WTC11 (cell line): ENCODE measurements at regions not wholly inside any gene's neighbourhood (a gene's known extent, or its start where the extent isn't known, plus 50 kb on each side); places are given as distances from the start of the nearest gene placed in this dataset.
A peak's percentile ranks its signal among the peaks of the same experiment; 100 is the strongest.

Experiments
- ATAC-seq: fragments of 200-7000 bp; cut with Tn5 transposase; 2 replicates; pipeline ENCODE4 v1.10.0; 2021; ENCODE audit warnings: mild to moderate bottlenecking, moderate library complexity
- CTCF ChIA-PET: fragments of 300-600 bp; sonication (Branson Sonifier 250); formaldehyde crosslinking; loops from one replicate; lab custom pipeline; 2021; ENCODE audit warnings: antibody characterized with exemption; lab: Charles Lee
- POLR2A ChIA-PET: fragments of 350-600 bp; sonication (Branson Sonifier 250); formaldehyde crosslinking; loops from one replicate; lab custom pipeline; 2021; ENCODE audit warnings: antibody characterized with exemption; lab: Charles Lee
- DNase-seq: peaks from one replicate; pipeline ENCODE4 v3.0.0; 2021; ENCODE audit warnings: low spot score
- H3K27ac Mint-ChIP-seq: 2 replicates; pipeline ENCODE4 v1.8.0; 2021; ENCODE audit warnings: mixed read lengths
- H3K27me3 Mint-ChIP-seq: 2 replicates; pipeline ENCODE4 v1.8.0; 2021; ENCODE audit warnings: low read depth, mild to moderate bottlenecking, moderate library complexity, mixed read lengths
- H3K36me3 Mint-ChIP-seq: 2 replicates; pipeline ENCODE4 v1.8.0; 2021; ENCODE audit warnings: mixed read lengths
- H3K4me1 Mint-ChIP-seq: 2 replicates; pipeline ENCODE4 v1.8.0; 2022; ENCODE audit warnings: mixed read lengths
- H3K4me3 Mint-ChIP-seq: 2 replicates; pipeline ENCODE4 v1.8.0; 2021; ENCODE audit warnings: mild to moderate bottlenecking, moderate library complexity, mixed read lengths
- H3K9me3 Mint-ChIP-seq: 2 replicates; pipeline ENCODE4 v1.8.0; 2021; ENCODE audit warnings: mixed read lengths
- ATF1 ChIP-seq: sonication (generic); formaldehyde crosslinking; IDR thresholded peaks from 2 replicates; pipeline ENCODE4 v1.8.1; 2023; ENCODE audit warnings: mild to moderate bottlenecking, moderate library complexity, missing genetic modification reagents
- FOXP1 ChIP-seq: sonication (generic); formaldehyde crosslinking; IDR thresholded peaks from 2 replicates; pipeline ENCODE4 v1.8.0; 2022; ENCODE audit warnings: missing genetic modification reagents, mild to moderate bottlenecking, moderate library complexity, borderline replicate concordance
- FOXP4 ChIP-seq: sonication (generic); formaldehyde crosslinking; IDR thresholded peaks from 2 replicates; pipeline ENCODE4 v1.8.0; 2022; ENCODE audit warnings: mild to moderate bottlenecking, missing genetic modification reagents
- GABPB1 ChIP-seq: sonication (generic); formaldehyde crosslinking; IDR thresholded peaks from 2 replicates; pipeline ENCODE4 v1.8.1; 2023; ENCODE audit warnings: mild to moderate bottlenecking, missing genetic modification reagents
- IRF2 ChIP-seq: sonication (generic); formaldehyde crosslinking; IDR thresholded peaks from 2 replicates; pipeline ENCODE4 v1.8.0; 2022; ENCODE audit warnings: low read depth, missing genetic modification reagents, borderline replicate concordance
- KAT7 ChIP-seq: sonication (generic); formaldehyde crosslinking; IDR thresholded peaks from 2 replicates; pipeline ENCODE4 v1.8.1; 2023; ENCODE audit warnings: missing genetic modification reagents, mild to moderate bottlenecking, borderline replicate concordance
- MYBL2 ChIP-seq: sonication (generic); formaldehyde crosslinking; IDR thresholded peaks from 2 replicates; pipeline ENCODE4 v1.8.1; 2023; ENCODE audit warnings: mild to moderate bottlenecking, moderate library complexity, missing genetic modification reagents
- NFATC4 ChIP-seq: fragments of 250-450 bp; sonication (Bioruptor Pico); IDR thresholded peaks from 2 replicates; pipeline ENCODE4 v1.9.0; 2021; ENCODE audit warnings: mild to moderate bottlenecking
- NR3C1 ChIP-seq: sonication (generic); formaldehyde crosslinking; conservative IDR thresholded peaks from 2 replicates; pipeline ENCODE4 v1.8.1; 2023; ENCODE audit warnings: low read depth, mild to moderate bottlenecking, missing genetic modification reagents
- OVOL2 ChIP-seq: fragments of 250-450 bp; sonication (Bioruptor Pico); IDR thresholded peaks from 2 replicates; pipeline ENCODE4 v1.9.0; 2021; ENCODE audit warnings: mild to moderate bottlenecking, borderline replicate concordance
- RELA ChIP-seq: sonication (generic); formaldehyde crosslinking; IDR thresholded peaks from 2 replicates; pipeline ENCODE4 v1.8.1; 2022; ENCODE audit warnings: missing genetic modification reagents, mild to moderate bottlenecking, borderline replicate concordance
- SMAD4 ChIP-seq: sonication (generic); formaldehyde crosslinking; IDR thresholded peaks from 2 replicates; pipeline ENCODE4 v1.8.0; 2022; ENCODE audit warnings: mild to moderate bottlenecking, missing genetic modification reagents
- STAT6 ChIP-seq: sonication (generic); formaldehyde crosslinking; conservative IDR thresholded peaks from 2 replicates; pipeline ENCODE4 v1.8.1; 2023; ENCODE audit warnings: mild to moderate bottlenecking, low read depth, missing genetic modification reagents, moderate library complexity
- ZNF121 ChIP-seq: sonication (generic); formaldehyde crosslinking; IDR thresholded peaks from 2 replicates; pipeline ENCODE4 v1.8.0; 2023; ENCODE audit warnings: missing genetic modification reagents
- ZNF396 ChIP-seq: fragments of 250-450 bp; sonication (Bioruptor Pico); IDR thresholded peaks from 2 replicates; pipeline ENCODE4 v1.8.0; 2021; ENCODE audit warnings: mild to moderate bottlenecking, moderate library complexity, borderline replicate concordance
- ZNF423 ChIP-seq: fragments of 250-450 bp; sonication (Bioruptor Pico); IDR thresholded peaks from 2 replicates; pipeline ENCODE4 v2.1.2; 2022; ENCODE audit warnings: mild to moderate bottlenecking, moderate library complexity
- ZNF425 ChIP-seq: fragments of 250-450 bp; sonication (Bioruptor Pico); conservative IDR thresholded peaks from 2 replicates; pipeline ENCODE4 v1.9.0; 2021; ENCODE audit warnings: mild to moderate bottlenecking
- ZNF512 ChIP-seq: sonication (generic); formaldehyde crosslinking; IDR thresholded peaks from 2 replicates; pipeline ENCODE4 v1.8.1; 2022; ENCODE audit warnings: missing genetic modification reagents, borderline replicate concordance

- H3K9me3 Mint-ChIP-seq: peaks cover 5% of the 10 kb centered on the region; the same call in 1 of the 2 replicates
- ChIA-PET CTCF (interaction anchor here (1.5 kb wide), 1 partner anchor 24 kb away, joined by 3 read pairs; no protein-coding TSS in a partner anchor), POLR2A (no interaction called here)
- ATAC-seq (no peak), DNase-seq (no peak)
- H3K36me3 Mint-ChIP-seq: no peaks in the 10 kb centered on the region
- H3K4me1 Mint-ChIP-seq: no peaks in the 10 kb centered on the region
- TF ChIP-seq SMAD4 (CRISPR knock-in tag): no peak
- no peak for TF ChIP-seq OVOL2 (CRISPR knock-in tag)
- TF ChIP-seq NR3C1 (CRISPR knock-in tag): no peak
- TF ChIP-seq STAT6: no peak
- TF ChIP-seq IRF2 (CRISPR knock-in tag): no peak
- no peak for TF ChIP-seq MYBL2 (CRISPR knock-in tag)
- TF ChIP-seq ZNF423: no peak
- H3K27me3 Mint-ChIP-seq: no peaks in the 10 kb centered on the region
- no peak overlapping the region for H3K27ac Mint-ChIP-seq
- no peak overlapping the region for H3K4me3 Mint-ChIP-seq
Measured at GRCh38 chr4:54946741-54947140, 178.7 kb downstream of the KDR start.

GRCh38 chr4:54945838-54946237 lies 179.6 kb downstream of the KDR start:
- DNase-seq (no peak), ATAC-seq (peak; percentile 43)
- CTCF ChIA-PET: interaction anchor here (1.0 to 1.5 kb wide), 2 partner anchors 25 to 204 kb away, joined by 3 read pairs; no protein-coding TSS in a partner anchor
- Mint-ChIP-seq H3K4me3 (no peak overlapping the region), H3K27ac (no peak overlapping the region), H3K27me3 (no peaks in the 10 kb centered on the region), H3K36me3 (no peaks in the 10 kb centered on the region), H3K9me3 (peaks cover 5% of the 10 kb centered on the region; the same call in 1 of the 2 replicates), H3K4me1 (no peaks in the 10 kb centered on the region)
- TF ChIP-seq STAT6 (no peak), ZNF425 (CRISPR knock-in tag) (no peak), ZNF121 (CRISPR knock-in tag) (no peak), GABPB1 (no peak), ATF1 (CRISPR knock-in tag) (no peak), RELA (CRISPR knock-in tag) (no peak), MYBL2 (CRISPR knock-in tag) (no peak), FOXP1 (no peak), NFATC4 (CRISPR knock-in tag) (no peak), KAT7 (no peak), ZNF512 (CRISPR knock-in tag) (no peak), ZNF396 (CRISPR knock-in tag) (no peak), FOXP4 (CRISPR knock-in tag) (no peak)
- POLR2A ChIA-PET: no interaction called here
